NCI-H2029 treated with DMSO at 0.1 percent for 48 hours (cell line): ENCODE measurements at regions not wholly inside any gene's neighbourhood (a gene's known extent, or its start where the extent isn't known, plus 50 kb on each side); places are given as distances from the start of the nearest gene placed in this dataset.
"Not testable (repeated sequence)": the region's sequence is repeated elsewhere in the genome, so short reads cannot be mapped to it uniquely, and the experiment has no call there.

Experiments used
- DNase-seq: peaks from one replicate; lab custom pipeline; 2025; lab: John Stamatoyannopoulos, UW

- no peak for DNase-seq
Observed at GRCh38 chr9:82445556-82445955, 457.0 kb downstream of the SPATA31D1 start.

GRCh38 chr9:82447343-82447742, 458.8 kb downstream of the SPATA31D1 start:
- DNase-seq, result no peak

GRCh38 chr9:82449986-82450385, 461.4 kb downstream of the SPATA31D1 start:
- no peak for DNase-seq

GRCh38 chr9:82454509-82455190, 466.1 kb downstream of the SPATA31D1 start:
- no peak for DNase-seq

- DNase-seq, result no peak
Observed at GRCh38 chr9:82456642-82457041, 468.1 kb downstream of the SPATA31D1 start.

- no peak for DNase-seq
Observed at GRCh38 chr9:82457298-82457697, 468.7 kb downstream of the SPATA31D1 start.

- DNase-seq, result no peak
Observed at GRCh38 chr9:82457891-82458290, 469.3 kb downstream of the SPATA31D1 start.

- no peak for DNase-seq
Observed at GRCh38 chr9:82458296-82458695, 469.7 kb downstream of the SPATA31D1 start.

GRCh38 chr9:82466616-82467260, 478.2 kb downstream of the SPATA31D1 start:
- DNase-seq, result no peak

GRCh38 chr9:82467436-82467835, 478.9 kb downstream of the SPATA31D1 start:
- DNase-seq, result no peak

- DNase-seq, result no peak
Observed at GRCh38 chr9:82474235-82474634, 485.7 kb downstream of the SPATA31D1 start.

- no peak for DNase-seq
Observed at GRCh38 chr9:82475584-82476301, 487.2 kb downstream of the SPATA31D1 start.

GRCh38 chr9:82480921-82481320, 492.3 kb downstream of the SPATA31D1 start:
- DNase-seq, result no peak

- no peak for DNase-seq
Observed at GRCh38 chr9:82487935-82488312, 499.4 kb downstream of the SPATA31D1 start.

- peak; percentile 30 for DNase-seq
Observed at GRCh38 chr9:82488313-82489200, 500.0 kb downstream of the SPATA31D1 start.

- DNase-seq, result no peak
Observed at GRCh38 chr9:82489201-82489821, 500.7 kb downstream of the SPATA31D1 start.

- no peak for DNase-seq
Observed at GRCh38 chr9:82490019-82490499, 501.5 kb downstream of the SPATA31D1 start.

- not testable (repeated sequence) for DNase-seq
Observed at GRCh38 chr9:82490821-82491220, 502.2 kb downstream of the SPATA31D1 start.

GRCh38 chr9:82491604-82492003, 503.0 kb downstream of the SPATA31D1 start:
- no peak for DNase-seq

- DNase-seq, result no peak
Observed at GRCh38 chr9:82492274-82492673, 503.7 kb downstream of the SPATA31D1 start.
